GM18499 (cell line): ENCODE measurements at regions not wholly inside any gene's neighbourhood (a gene's known extent, or its start where the extent isn't known, plus 50 kb on each side); places are given as distances from the start of the nearest gene placed in this dataset.

Experiments
- ATAC-seq: cut with Tn5 transposase; IDR thresholded peaks from one replicate; pipeline ENCODE4 v1.9.1; 2021; ENCODE audit warnings: moderate number of reproducible peaks; ENCODE audit not compliant: insufficient read depth, unreplicated experiment

- ATAC-seq = no peak
These were observed 60.9 kb upstream of the PIP5K1B start for GRCh38 chr9:68643901-68644809.

GRCh38 chr9:68644831-68645230 is 60.2 kb upstream of the PIP5K1B start:
- ATAC-seq = no peak

DNA sequence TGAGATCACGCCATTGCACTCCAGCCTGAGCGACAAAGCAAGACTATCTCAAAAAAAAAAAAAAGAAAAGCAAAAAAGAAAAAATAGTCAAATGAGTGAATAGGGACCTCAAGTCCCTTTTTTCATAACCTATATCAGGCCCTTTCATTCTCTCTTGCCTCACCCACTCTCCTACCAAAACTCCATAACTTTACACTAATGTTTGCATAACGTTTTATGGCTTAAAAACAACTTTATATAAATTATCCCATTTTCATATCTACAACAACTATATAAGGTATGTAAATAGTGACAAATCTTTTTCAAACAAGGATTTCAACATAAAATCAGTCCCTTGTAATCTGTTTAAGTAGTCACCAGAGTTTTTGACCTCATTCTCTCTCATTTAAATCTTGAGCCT is 56.9 kb upstream of the PIP5K1B start:
- no peak for ATAC-seq

- no peak for ATAC-seq
These were observed 56.1 kb upstream of the PIP5K1B start for GRCh38 chr9:68648971-68649370.

- no peak for ATAC-seq
These were observed 53.7 kb upstream of the PIP5K1B start for GRCh38 chr9:68651280-68651893.

- ATAC-seq = peak; percentile 76
These were observed 51.9 kb upstream of the PIP5K1B start for GRCh38 chr9:68653141-68653595.

GRCh38 chr9:68654075-68654474 is 51.0 kb upstream of the PIP5K1B start:
- no peak for ATAC-seq
